ENCODE measurements at regions not wholly inside any gene's neighbourhood (a gene's known extent, or its start where the extent isn't known, plus 50 kb on each side); places are given as distances from the start of the nearest gene placed in this dataset.

DNA sequence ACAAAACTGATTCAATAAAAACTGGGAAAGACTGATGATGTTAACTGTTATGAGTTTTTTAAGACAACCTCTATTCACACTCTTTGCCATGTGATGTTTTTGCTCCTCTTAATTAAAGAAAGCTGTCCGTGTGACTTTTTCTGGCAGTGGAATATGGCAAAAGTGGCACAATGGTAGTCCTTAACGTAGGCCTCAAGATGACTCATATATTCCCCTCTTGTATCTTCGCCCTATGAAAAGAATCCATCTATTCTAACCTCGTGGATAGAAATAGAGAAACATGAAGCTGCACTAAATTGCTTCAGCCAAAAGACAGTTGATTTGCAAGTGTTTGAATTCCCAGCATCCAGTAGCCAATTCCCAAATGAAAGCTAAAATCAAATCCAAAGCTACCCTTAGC lies 603.8 kb upstream of the PCDH7 start:
- H3K27ac ChIP-seq (ENCODE audit: low read depth) = no peak overlapping the region
- H3K4me1 ChIP-seq (ENCODE audit: insufficient read depth) = no peaks in the 10 kb centered on the region
- no peaks in the 10 kb centered on the region for H3K27me3 Mint-ChIP-seq (ENCODE audit: insufficient read depth, low read depth, poor library complexity)
- no peak overlapping the region for H3K4me2 ChIP-seq
- H3K36me3 Mint-ChIP-seq (ENCODE audit: low read depth) = peaks cover 26% of the 10 kb centered on the region; the same call in 2 of the 3 replicates
- no peak overlapping the region for H3K4me3 Mint-ChIP-seq
- H3K4me1 Mint-ChIP-seq = peaks cover 6% of the 10 kb centered on the region; the same call in 2 of the 3 replicates
- no peaks in the 10 kb centered on the region for H3F3A ChIP-seq (replicated peaks; ENCODE audit: low read depth)
- no peak for DNase-seq (ENCODE audit: low spot score)
- H3K9me3 Mint-ChIP-seq = peaks cover 22% of the 10 kb centered on the region
- H3K27ac Mint-ChIP-seq = no peak overlapping the region
- no peaks in the 10 kb centered on the region for H3K79me2 ChIP-seq (replicated peaks; ENCODE audit: insufficient read depth)
- no peak for TF ChIP-seq CREB1 (CRISPR knock-in tag; IDR thresholded peaks at IDR 0.05; ENCODE audit: low read depth)
- H3K27me3 ChIP-seq (ENCODE audit: insufficient read depth) = no peaks in the 10 kb centered on the region
- H3K4me3 ChIP-seq = no peak overlapping the region
- ATAC-seq = no peak
- no peaks in the 10 kb centered on the region; the same call in 1 of the 2 replicates for H3K36me3 ChIP-seq (ENCODE audit: insufficient read depth)
- no peak overlapping the region for H2AFZ ChIP-seq
- H4K20me1 ChIP-seq (replicated peaks; ENCODE audit: insufficient read depth) = no peaks in the 10 kb centered on the region
- H3K9me2 ChIP-seq (ENCODE audit: insufficient read depth) = no peaks in the 10 kb centered on the region

DNA sequence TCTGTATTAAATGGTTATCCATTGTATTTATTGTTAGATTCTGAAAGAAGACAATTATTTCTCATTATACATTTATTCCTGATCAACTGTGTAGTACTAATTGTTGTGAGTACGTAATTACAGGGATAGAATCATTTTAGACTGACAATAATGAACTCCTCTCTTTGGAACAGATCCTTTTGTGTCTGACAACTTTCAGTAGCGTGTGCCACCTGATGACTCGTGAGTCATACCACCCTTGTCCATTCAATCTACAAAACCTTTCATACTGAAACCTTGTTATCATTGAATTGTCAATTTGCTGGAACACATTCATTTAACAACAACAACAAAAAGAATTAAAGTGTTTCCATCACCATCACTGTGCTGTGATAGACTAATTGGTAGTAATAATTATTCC lies 602.7 kb upstream of the PCDH7 start:
- ATAC-seq (no peak), DNase-seq (ENCODE audit: low spot score) (no peak)
- H3K27ac ChIP-seq (ENCODE audit: low read depth) = no peak overlapping the region
- Mint-ChIP-seq H3K27me3 (ENCODE audit: insufficient read depth, low read depth, poor library complexity) (no peaks in the 10 kb centered on the region), H3K9me3 (peaks cover 18% of the 10 kb centered on the region), H3K4me3 (no peak overlapping the region), H3K4me1 (peaks cover 6% of the 10 kb centered on the region; the same call in 2 of the 3 replicates), H3K36me3 (ENCODE audit: low read depth) (peaks cover 22% of the 10 kb centered on the region; the same call in 2 of the 3 replicates), H3K27ac (no peak overlapping the region)
- no peaks in the 10 kb centered on the region for H3K4me1 ChIP-seq (ENCODE audit: insufficient read depth)
- H3K9me2 ChIP-seq (ENCODE audit: insufficient read depth) = no peaks in the 10 kb centered on the region
- H3K36me3 ChIP-seq (ENCODE audit: insufficient read depth) = no peaks in the 10 kb centered on the region; the same call in 1 of the 2 replicates
- H3K4me3 ChIP-seq = no peak overlapping the region
- no peaks in the 10 kb centered on the region for H4K20me1 ChIP-seq (replicated peaks; ENCODE audit: insufficient read depth)
- H2AFZ ChIP-seq = no peak overlapping the region
- H3F3A ChIP-seq (replicated peaks; ENCODE audit: low read depth) = no peaks in the 10 kb centered on the region
- H3K79me2 ChIP-seq (replicated peaks; ENCODE audit: insufficient read depth) = no peaks in the 10 kb centered on the region
- no peak overlapping the region for H3K4me2 ChIP-seq
- H3K27me3 ChIP-seq (ENCODE audit: insufficient read depth) = no peaks in the 10 kb centered on the region
- TF ChIP-seq EZH2phosphoT487 (IDR thresholded peaks at IDR 0.05; ENCODE audit: unreplicated experiment) (no peak), CREB1 (CRISPR knock-in tag; IDR thresholded peaks at IDR 0.05; ENCODE audit: low read depth) (no peak), NANOG (IDR thresholded peaks at IDR 0.05; ENCODE audit: borderline replicate concordance) (no peak), STAT1 (IDR thresholded peaks at IDR 0.05; ENCODE audit: unreplicated experiment) (no peak), JUNB (IDR thresholded peaks at IDR 0.05; ENCODE audit: unreplicated experiment) (no peak)
- TF ChIP-seq, protein P1, sequence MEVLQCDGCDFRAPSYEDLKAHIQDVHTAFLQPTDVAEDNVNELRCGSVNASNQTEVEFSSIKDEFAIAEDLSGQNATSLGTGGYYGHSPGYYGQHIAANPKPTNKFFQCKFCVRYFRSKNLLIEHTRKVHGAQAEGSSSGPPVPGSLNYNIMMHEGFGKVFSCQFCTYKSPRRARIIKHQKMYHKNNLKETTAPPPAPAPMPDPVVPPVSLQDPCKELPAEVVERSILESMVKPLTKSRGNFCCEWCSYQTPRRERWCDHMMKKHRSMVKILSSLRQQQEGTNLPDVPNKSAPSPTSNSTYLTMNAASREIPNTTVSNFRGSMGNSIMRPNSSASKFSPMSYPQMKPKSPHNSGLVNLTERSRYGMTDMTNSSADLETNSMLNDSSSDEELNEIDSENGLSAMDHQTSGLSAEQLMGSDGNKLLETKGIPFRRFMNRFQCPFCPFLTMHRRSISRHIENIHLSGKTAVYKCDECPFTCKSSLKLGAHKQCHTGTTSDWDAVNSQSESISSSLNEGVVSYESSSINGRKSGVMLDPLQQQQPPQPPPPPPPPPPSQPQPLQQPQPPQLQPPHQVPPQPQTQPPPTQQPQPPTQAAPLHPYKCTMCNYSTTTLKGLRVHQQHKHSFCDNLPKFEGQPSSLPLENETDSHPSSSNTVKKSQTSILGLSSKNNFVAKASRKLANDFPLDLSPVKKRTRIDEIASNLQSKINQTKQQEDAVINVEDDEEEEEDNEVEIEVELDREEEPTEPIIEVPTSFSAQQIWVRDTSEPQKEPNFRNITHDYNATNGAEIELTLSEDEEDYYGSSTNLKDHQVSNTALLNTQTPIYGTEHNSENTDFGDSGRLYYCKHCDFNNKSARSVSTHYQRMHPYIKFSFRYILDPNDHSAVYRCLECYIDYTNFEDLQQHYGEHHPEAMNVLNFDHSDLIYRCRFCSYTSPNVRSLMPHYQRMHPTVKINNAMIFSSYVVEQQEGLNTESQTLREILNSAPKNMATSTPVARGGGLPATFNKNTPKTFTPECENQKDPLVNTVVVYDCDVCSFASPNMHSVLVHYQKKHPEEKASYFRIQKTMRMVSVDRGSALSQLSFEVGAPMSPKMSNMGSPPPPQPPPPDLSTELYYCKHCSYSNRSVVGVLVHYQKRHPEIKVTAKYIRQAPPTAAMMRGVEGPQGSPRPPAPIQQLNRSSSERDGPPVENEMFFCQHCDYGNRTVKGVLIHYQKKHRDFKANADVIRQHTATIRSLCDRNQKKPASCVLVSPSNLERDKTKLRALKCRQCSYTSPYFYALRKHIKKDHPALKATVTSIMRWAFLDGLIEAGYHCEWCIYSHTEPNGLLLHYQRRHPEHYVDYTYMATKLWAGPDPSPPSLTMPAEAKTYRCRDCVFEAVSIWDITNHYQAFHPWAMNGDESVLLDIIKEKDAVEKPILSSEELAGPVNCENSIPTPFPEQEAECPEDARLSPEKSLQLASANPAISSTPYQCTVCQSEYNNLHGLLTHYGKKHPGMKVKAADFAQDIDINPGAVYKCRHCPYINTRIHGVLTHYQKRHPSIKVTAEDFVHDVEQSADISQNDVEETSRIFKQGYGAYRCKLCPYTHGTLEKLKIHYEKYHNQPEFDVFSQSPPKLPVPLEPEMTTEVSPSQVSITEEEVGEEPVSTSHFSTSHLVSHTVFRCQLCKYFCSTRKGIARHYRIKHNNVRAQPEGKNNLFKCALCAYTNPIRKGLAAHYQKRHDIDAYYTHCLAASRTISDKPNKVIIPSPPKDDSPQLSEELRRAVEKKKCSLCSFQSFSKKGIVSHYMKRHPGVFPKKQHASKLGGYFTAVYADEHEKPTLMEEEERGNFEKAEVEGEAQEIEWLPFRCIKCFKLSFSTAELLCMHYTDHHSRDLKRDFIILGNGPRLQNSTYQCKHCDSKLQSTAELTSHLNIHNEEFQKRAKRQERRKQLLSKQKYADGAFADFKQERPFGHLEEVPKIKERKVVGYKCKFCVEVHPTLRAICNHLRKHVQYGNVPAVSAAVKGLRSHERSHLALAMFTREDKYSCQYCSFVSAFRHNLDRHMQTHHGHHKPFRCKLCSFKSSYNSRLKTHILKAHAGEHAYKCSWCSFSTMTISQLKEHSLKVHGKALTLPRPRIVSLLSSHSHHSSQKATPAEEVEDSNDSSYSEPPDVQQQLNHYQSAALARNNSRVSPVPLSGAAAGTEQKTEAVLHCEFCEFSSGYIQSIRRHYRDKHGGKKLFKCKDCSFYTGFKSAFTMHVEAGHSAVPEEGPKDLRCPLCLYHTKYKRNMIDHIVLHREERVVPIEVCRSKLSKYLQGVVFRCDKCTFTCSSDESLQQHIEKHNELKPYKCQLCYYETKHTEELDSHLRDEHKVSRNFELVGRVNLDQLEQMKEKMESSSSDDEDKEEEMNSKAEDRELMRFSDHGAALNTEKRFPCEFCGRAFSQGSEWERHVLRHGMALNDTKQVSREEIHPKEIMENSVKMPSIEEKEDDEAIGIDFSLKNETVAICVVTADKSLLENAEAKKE (CRISPR knock-in tag; IDR thresholded peaks at IDR 0.05) = no peak
- TF ChIP-seq, protein P2, sequence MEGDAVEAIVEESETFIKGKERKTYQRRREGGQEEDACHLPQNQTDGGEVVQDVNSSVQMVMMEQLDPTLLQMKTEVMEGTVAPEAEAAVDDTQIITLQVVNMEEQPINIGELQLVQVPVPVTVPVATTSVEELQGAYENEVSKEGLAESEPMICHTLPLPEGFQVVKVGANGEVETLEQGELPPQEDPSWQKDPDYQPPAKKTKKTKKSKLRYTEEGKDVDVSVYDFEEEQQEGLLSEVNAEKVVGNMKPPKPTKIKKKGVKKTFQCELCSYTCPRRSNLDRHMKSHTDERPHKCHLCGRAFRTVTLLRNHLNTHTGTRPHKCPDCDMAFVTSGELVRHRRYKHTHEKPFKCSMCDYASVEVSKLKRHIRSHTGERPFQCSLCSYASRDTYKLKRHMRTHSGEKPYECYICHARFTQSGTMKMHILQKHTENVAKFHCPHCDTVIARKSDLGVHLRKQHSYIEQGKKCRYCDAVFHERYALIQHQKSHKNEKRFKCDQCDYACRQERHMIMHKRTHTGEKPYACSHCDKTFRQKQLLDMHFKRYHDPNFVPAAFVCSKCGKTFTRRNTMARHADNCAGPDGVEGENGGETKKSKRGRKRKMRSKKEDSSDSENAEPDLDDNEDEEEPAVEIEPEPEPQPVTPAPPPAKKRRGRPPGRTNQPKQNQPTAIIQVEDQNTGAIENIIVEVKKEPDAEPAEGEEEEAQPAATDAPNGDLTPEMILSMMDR (conservative IDR thresholded peaks at IDR 0.05; ENCODE audit: low read depth in 2 of 2) = no peak
- TF ChIP-seq, protein P3, sequence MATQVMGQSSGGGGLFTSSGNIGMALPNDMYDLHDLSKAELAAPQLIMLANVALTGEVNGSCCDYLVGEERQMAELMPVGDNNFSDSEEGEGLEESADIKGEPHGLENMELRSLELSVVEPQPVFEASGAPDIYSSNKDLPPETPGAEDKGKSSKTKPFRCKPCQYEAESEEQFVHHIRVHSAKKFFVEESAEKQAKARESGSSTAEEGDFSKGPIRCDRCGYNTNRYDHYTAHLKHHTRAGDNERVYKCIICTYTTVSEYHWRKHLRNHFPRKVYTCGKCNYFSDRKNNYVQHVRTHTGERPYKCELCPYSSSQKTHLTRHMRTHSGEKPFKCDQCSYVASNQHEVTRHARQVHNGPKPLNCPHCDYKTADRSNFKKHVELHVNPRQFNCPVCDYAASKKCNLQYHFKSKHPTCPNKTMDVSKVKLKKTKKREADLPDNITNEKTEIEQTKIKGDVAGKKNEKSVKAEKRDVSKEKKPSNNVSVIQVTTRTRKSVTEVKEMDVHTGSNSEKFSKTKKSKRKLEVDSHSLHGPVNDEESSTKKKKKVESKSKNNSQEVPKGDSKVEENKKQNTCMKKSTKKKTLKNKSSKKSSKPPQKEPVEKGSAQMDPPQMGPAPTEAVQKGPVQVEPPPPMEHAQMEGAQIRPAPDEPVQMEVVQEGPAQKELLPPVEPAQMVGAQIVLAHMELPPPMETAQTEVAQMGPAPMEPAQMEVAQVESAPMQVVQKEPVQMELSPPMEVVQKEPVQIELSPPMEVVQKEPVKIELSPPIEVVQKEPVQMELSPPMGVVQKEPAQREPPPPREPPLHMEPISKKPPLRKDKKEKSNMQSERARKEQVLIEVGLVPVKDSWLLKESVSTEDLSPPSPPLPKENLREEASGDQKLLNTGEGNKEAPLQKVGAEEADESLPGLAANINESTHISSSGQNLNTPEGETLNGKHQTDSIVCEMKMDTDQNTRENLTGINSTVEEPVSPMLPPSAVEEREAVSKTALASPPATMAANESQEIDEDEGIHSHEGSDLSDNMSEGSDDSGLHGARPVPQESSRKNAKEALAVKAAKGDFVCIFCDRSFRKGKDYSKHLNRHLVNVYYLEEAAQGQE (IDR thresholded peaks at IDR 0.05; ENCODE audit: unreplicated experiment) = no peak
